ENCODE measurements at regions not wholly inside any gene's neighbourhood (a gene's known extent, or its start where the extent isn't known, plus 50 kb on each side); places are given as distances from the start of the nearest gene placed in this dataset.

- no peak for DNase-seq
These were observed 297.7 kb upstream of the SYT4 start for GRCh38 chr18:43574974-43575373.

- DNase-seq = no peak
These were observed 300.9 kb upstream of the SYT4 start for GRCh38 chr18:43578211-43578610.

GRCh38 chr18:43578706-43579105, 301.4 kb upstream of the SYT4 start:
- DNase-seq = no peak

- DNase-seq = no peak
These were observed 304.7 kb upstream of the SYT4 start for GRCh38 chr18:43581936-43582519.

- DNase-seq = peak in 1 of 2 donors; percentile 26
These were observed 310.4 kb upstream of the SYT4 start for GRCh38 chr18:43587538-43588153.

GRCh38 chr18:43588838-43589237, 311.5 kb upstream of the SYT4 start:
- DNase-seq = no peak

- DNase-seq = no peak
These were observed 312.4 kb upstream of the SYT4 start for GRCh38 chr18:43589611-43590151.

GRCh38 chr18:43590182-43590903, 313.1 kb upstream of the SYT4 start:
- DNase-seq = no peak

- DNase-seq = no peak
These were observed 315.0 kb upstream of the SYT4 start for GRCh38 chr18:43592269-43592668.

- DNase-seq = peak in 1 of 2 donors; percentile 58
These were observed 318.9 kb upstream of the SYT4 start for GRCh38 chr18:43596105-43596712.

- no peak for DNase-seq
These were observed 324.1 kb upstream of the SYT4 start for GRCh38 chr18:43601432-43601831.

GRCh38 chr18:43605224-43605623, 327.9 kb upstream of the SYT4 start:
- DNase-seq = no peak

- no peak for DNase-seq
These were observed 329.5 kb upstream of the SYT4 start for GRCh38 chr18:43606795-43607194.

- peak; percentile 2 to 33 for DNase-seq
These were observed 343.6 kb upstream of the SYT4 start for GRCh38 chr18:43620936-43621335.

- no peak for DNase-seq
These were observed 344.7 kb upstream of the SYT4 start for GRCh38 chr18:43622024-43622423.

GRCh38 chr18:43625582-43625981, 348.3 kb upstream of the SYT4 start:
- no peak for DNase-seq

- DNase-seq = no peak
These were observed 350.7 kb upstream of the SYT4 start for GRCh38 chr18:43627848-43628530.

GRCh38 chr18:43634994-43635393, 357.7 kb upstream of the SYT4 start:
- no peak for DNase-seq

- DNase-seq = no peak
These were observed 358.1 kb upstream of the SYT4 start for GRCh38 chr18:43635397-43635796.

GRCh38 chr18:43642727-43643330, 365.5 kb upstream of the SYT4 start:
- DNase-seq = no peak

- DNase-seq = no peak
These were observed 370.7 kb upstream of the SYT4 start for GRCh38 chr18:43648002-43648401.

GRCh38 chr18:43649649-43650357, 372.5 kb upstream of the SYT4 start:
- no peak for DNase-seq
